IMR-90 (cell line): ENCODE measurements at regions not wholly inside any gene's neighbourhood (a gene's known extent, or its start where the extent isn't known, plus 50 kb on each side); places are given as distances from the start of the nearest gene placed in this dataset.

Experiments used
- ATAC-seq: fragments of 200-7000 bp; cut with Tn5 transposase; 2 replicates; pipeline ENCODE4 v1.9.1; 2020; ENCODE audit warnings: low read depth, mild to moderate bottlenecking, moderate library complexity
- BruUV-seq: library from RNA; stranded (reverse); fragments of 400-500 nt; replicated peaks from 2 replicates; lab custom pipeline; 2021; lab: Mats Ljungman, UMichigan
- CTCF ChIA-PET: fragments of 300-600 bp; formaldehyde crosslinking; extraction: SDS; loops from one replicate; lab custom pipeline; 2021; ENCODE audit warnings: antibody characterized with exemption; lab: Yijun Ruan, JAX
- POLR2A ChIA-PET: fragments of 300-600 bp; sonication (Branson Sonifier 250); formaldehyde crosslinking; loops from one replicate; lab custom pipeline; 2022; ENCODE audit warnings: antibody characterized with exemption; ENCODE audit not compliant: unreplicated experiment; lab: Charles Lee
- DNase-seq: peaks from one replicate; pipeline ENCODE4 v3.0.0; 2013
- H2AFZ ChIP-seq: replicated peaks from 2 replicates; pipeline ENCODE3; 2013; ENCODE audit warnings: low read length, mild to moderate bottlenecking; ENCODE audit not compliant: poor library complexity
- H2AK5ac ChIP-seq: 2 replicates; pipeline ENCODE4 v1.6.1; 2013; ENCODE audit warnings: low read depth, low read length, inconsistent platforms
- H2AK9ac ChIP-seq: replicated peaks from 2 replicates; pipeline ENCODE3; 2013; ENCODE audit warnings: mild to moderate bottlenecking, low read depth, low read length, moderate library complexity; ENCODE audit not compliant: poor library complexity
- H2BK120ac ChIP-seq: 2 replicates; pipeline ENCODE4 v1.6.1; 2013; ENCODE audit warnings: low read depth, low read length, inconsistent platforms
- H2BK15ac ChIP-seq: 3 replicates; pipeline ENCODE4 v1.6.1; 2013; ENCODE audit warnings: low read depth, low read length, inconsistent platforms
- H2BK20ac ChIP-seq: 2 replicates; pipeline ENCODE4 v1.6.1; 2013; ENCODE audit warnings: low read depth, mild to moderate bottlenecking, inconsistent platforms, low read length, moderate library complexity
- H2BK5ac ChIP-seq: 2 replicates; pipeline ENCODE4 v1.6.1; 2013; ENCODE audit warnings: mild to moderate bottlenecking, low read depth, low read length, inconsistent platforms; ENCODE audit not compliant: poor library complexity, severe bottlenecking
- H3K14ac ChIP-seq: replicated peaks from 2 replicates; pipeline ENCODE4 v1.6.1; 2013; ENCODE audit warnings: low read depth, low read length, inconsistent platforms
- H3K18ac ChIP-seq: 2 replicates; pipeline ENCODE4 v1.6.1; 2013; ENCODE audit warnings: low read depth, low read length, control low read depth
- H3K23ac ChIP-seq: 2 replicates; pipeline ENCODE4 v1.6.1; 2013; ENCODE audit warnings: low read depth, low read length, inconsistent platforms
- H3K27ac ChIP-seq: 2 replicates; pipeline ENCODE4 v1.5.1; 2013; ENCODE audit warnings: mild to moderate bottlenecking, control low read depth, low read length; ENCODE audit not compliant: insufficient read depth
- H3K27me3 ChIP-seq: 2 replicates; pipeline ENCODE4 v1.6.1; 2013; ENCODE audit warnings: low read length; ENCODE audit not compliant: control insufficient read depth, insufficient read depth
- H3K36me3 ChIP-seq: 2 replicates; pipeline ENCODE4 v1.6.1; 2013; ENCODE audit warnings: low read length, mixed read lengths; ENCODE audit not compliant: control insufficient read depth, insufficient read depth
- H3K4ac ChIP-seq: 2 replicates; pipeline ENCODE4 v1.6.1; 2013; ENCODE audit warnings: low read depth, low read length, inconsistent platforms
- H3K4me1 ChIP-seq: 2 replicates; pipeline ENCODE4 v1.6.1; 2013; ENCODE audit warnings: low read length, mixed read lengths; ENCODE audit not compliant: control insufficient read depth, insufficient read depth
- H3K4me2 ChIP-seq: 2 replicates; pipeline ENCODE4 v1.6.1; 2013; ENCODE audit warnings: low read depth, mild to moderate bottlenecking, control low read depth, low read length, moderate library complexity
- H3K4me3 ChIP-seq: 2 replicates; pipeline ENCODE4 v1.5.1; 2013; ENCODE audit warnings: low read depth, mild to moderate bottlenecking, control low read depth, low read length, moderate library complexity; ENCODE audit not compliant: insufficient read depth
- H3K56ac ChIP-seq: 2 replicates; pipeline ENCODE4 v1.6.1; 2013; ENCODE audit warnings: low read length, inconsistent platforms; ENCODE audit not compliant: insufficient read depth; ENCODE audit errors: extremely low read depth
- H3K79me1 ChIP-seq, 2 experiments: 2 replicates each; pipeline ENCODE4 v1.6.1; 2013; ENCODE audit warnings: low read length in 2 of 2, inconsistent platforms in 1 of 2, low read depth in 1 of 2
- H3K9ac ChIP-seq: 2 replicates; pipeline ENCODE4 v1.6.1; 2013; ENCODE audit warnings: low read depth, low read length, control low read depth
- H3K9me1 ChIP-seq: 2 replicates; pipeline ENCODE4 v1.6.1; 2013; ENCODE audit warnings: low read length, inconsistent platforms; ENCODE audit not compliant: insufficient read depth
- H3K9me3 ChIP-seq: 2 replicates; pipeline ENCODE4 v1.6.1; 2013; ENCODE audit warnings: low read length; ENCODE audit not compliant: control insufficient read depth, insufficient read depth
- H4K20me1 ChIP-seq: 2 replicates; pipeline ENCODE4 v1.6.1; 2013; ENCODE audit warnings: low read length, inconsistent platforms; ENCODE audit not compliant: insufficient read depth
- H4K5ac ChIP-seq: 2 replicates; pipeline ENCODE4 v1.6.1; 2013; ENCODE audit warnings: mild to moderate bottlenecking, low read depth, low read length, control low read depth
- H4K8ac ChIP-seq, 2 experiments: 2 replicates each; pipeline ENCODE4 v1.6.1; 2013; ENCODE audit warnings: low read depth in 2 of 2, low read length in 2 of 2, control low read depth in 1 of 2, inconsistent platforms in 1 of 2
- H4K91ac ChIP-seq: 2 replicates; pipeline ENCODE4 v1.6.1; 2013; ENCODE audit warnings: low read depth, low read length, inconsistent platforms; ENCODE audit not compliant: insufficient read depth
- NFE2L2 ChIP-seq: fragments of 150-350 bp; IDR thresholded peaks from 2 replicates; pipeline ENCODE4 v1.6.1; 2016; ENCODE audit warnings: low read depth, mild to moderate bottlenecking, low read length
- WGBS, 2 experiments: methylation state at CpG; one replicate each; pipeline versions ENCODE4 v1.1.5 to v1.1.7; 2013; ENCODE audit warnings: missing lambda C conversion rate in 2 of 2; ENCODE audit not compliant: insufficient read length in 1 of 2; ENCODE audit errors: extremely low coverage in 2 of 2; 5-methylcytosine and 5-hydroxymethylcytosine counted together
- dilution Hi-C: fragments of 300-500 bp; cut with HindIII; formaldehyde crosslinking; loops from one replicate; pipeline ENCODE4 v1.14.3; 2018; ENCODE audit warnings: low sequenced_read_pairs; ENCODE audit not compliant: unreplicated experiment
- in situ Hi-C: fragments of 300-500 bp; cut with MboI; formaldehyde crosslinking; loops from 3 replicates; pipeline ENCODE4 v1.14.3; 2019; ENCODE audit warnings: low sequenced_read_pairs, inconsistent platforms, mixed read lengths
- intact Hi-C: fragments of 100-400 bp; cut with micrococcal nuclease; formaldehyde crosslinking; loops from 2 replicates; pipeline ENCODE4 v1.10.0; 2022

DNA sequence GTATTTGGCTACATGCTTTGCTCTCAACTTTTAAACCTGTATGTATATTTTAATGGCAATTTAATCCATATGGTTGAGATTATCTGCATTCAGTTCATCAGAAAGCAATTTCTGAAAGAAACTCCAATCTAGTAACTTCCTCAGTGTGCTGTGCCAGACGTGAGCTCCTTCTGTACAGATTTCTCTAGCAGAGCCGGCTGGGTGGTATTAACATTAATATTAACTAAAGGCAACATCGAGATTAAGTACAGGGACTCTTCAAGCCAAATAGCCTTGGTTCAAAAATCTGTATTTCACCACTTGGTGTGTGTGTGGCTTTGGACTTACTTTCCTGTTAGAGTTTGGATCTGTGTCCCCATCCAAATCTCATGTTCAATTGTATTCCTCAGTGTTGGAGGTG, 55.5 kb upstream of the NUDT7 start:
- CTCF ChIA-PET = interaction anchor here (1.0 kb wide), 1 partner anchor 344 kb away, joined by 4 read pairs; no protein-coding TSS in a partner anchor
- peaks cover 11% of the 10 kb centered on the region for H3K27me3 ChIP-seq
- no peak overlapping the region for H2BK20ac ChIP-seq
- no peak overlapping the region for H3K14ac ChIP-seq
- no peaks in the 10 kb centered on the region for H3K9me1 ChIP-seq
- H3K9me3 ChIP-seq = no peaks in the 10 kb centered on the region
- H2AFZ ChIP-seq = no peak overlapping the region
- no peak overlapping the region for H2AK5ac ChIP-seq
- no peak overlapping the region for H3K56ac ChIP-seq
- no peak overlapping the region for H4K5ac ChIP-seq
- POLR2A ChIA-PET = no interaction called here
- dilution Hi-C loops (no loop called here), intact Hi-C loops (no loop called here), in situ Hi-C loops (no loop called here)
- ATAC-seq = no peak
- H3K18ac ChIP-seq = no peak overlapping the region
- no peak overlapping the region for H2AK9ac ChIP-seq
- TF ChIP-seq NFE2L2 = no peak
- DNase-seq = no peak
- no TSS peak for BruUV-seq
- no peak overlapping the region for H3K4ac ChIP-seq
- no peak overlapping the region for H2BK15ac ChIP-seq
- H3K9ac ChIP-seq = no peak overlapping the region
- no peak overlapping the region for H4K91ac ChIP-seq
- H4K8ac ChIP-seq = no peak overlapping the region
- no peaks in the 10 kb centered on the region for H4K20me1 ChIP-seq
- H2BK120ac ChIP-seq = no peak overlapping the region
- H2BK5ac ChIP-seq = no peak overlapping the region
- no CpG with 5 or more reads among the region's 3 CpGs for WGBS, 2 experiments
- no peak overlapping the region for H3K23ac ChIP-seq
- H3K36me3 ChIP-seq = no peaks in the 10 kb centered on the region
- no peaks in the 10 kb centered on the region for H3K79me1 ChIP-seq
- H3K4me1 ChIP-seq = peaks cover 1% of the 10 kb centered on the region; the same call in 1 of the 2 replicates
- H3K4me3 ChIP-seq = no peak overlapping the region
- H3K4me2 ChIP-seq = no peak overlapping the region
- no peak overlapping the region for H3K27ac ChIP-seq
